ENCODE measurements at regions not wholly inside any gene's neighbourhood (a gene's known extent, or its start where the extent isn't known, plus 50 kb on each side); places are given as distances from the start of the nearest gene placed in this dataset.

DNA sequence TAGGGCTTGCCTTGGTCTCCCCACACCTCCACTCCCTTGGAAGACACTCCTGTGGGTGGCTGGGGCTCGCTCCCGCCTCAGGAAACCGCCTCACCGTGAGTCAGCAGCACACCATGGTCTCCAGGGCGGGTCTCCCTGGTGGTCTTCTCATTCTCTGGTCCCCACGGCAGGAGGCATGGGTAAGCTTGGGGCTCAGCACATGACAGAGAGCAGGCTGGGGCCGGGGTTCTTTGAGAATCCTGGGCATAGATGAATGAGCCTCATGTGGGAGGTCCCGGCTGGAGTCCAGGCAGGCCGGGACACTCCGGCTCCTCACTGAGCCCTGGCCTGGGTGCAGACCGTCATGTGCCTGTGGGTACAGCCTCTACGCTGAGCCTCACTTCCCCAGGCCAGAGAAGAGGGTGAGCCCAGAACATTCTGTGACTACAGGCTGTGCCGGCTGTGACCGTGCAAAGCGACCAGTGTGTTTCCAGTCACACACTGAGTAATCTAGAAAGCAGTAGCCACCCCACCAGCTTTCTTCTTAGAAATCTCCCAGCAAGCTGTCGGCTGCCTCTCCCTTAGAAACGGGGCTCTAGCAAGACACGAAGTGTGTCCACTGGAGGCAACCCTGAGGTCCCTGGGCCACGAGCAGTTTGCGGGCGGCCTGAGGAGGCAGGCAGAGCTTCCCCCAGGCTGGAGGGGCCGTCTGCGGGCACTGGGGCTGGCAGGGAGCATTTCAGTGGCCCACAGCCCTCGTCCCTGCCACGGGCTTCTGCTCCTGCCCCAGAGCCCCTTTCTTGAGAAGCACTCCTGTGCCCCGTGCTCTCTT lies 93.1 kb downstream of the RHOB start:
- peak; percentile 20 for DNase-seq (ENCODE audit: low spot score)

GRCh38 chr2:20540587-20541293 lies 93.9 kb downstream of the RHOB start:
- no peak for DNase-seq (ENCODE audit: low spot score)

- DNase-seq (ENCODE audit: low spot score): no peak
These were observed 94.4 kb downstream of the RHOB start for GRCh38 chr2:20541294-20541640.

- no peak for DNase-seq (ENCODE audit: low spot score)
These were observed 94.8 kb downstream of the RHOB start for GRCh38 chr2:20541651-20542050.

GRCh38 chr2:20542269-20542668 lies 95.4 kb downstream of the RHOB start:
- DNase-seq (ENCODE audit: low spot score): no peak

- DNase-seq (ENCODE audit: low spot score): no peak
These were observed 96.0 kb downstream of the RHOB start for GRCh38 chr2:20542746-20543468.

DNA sequence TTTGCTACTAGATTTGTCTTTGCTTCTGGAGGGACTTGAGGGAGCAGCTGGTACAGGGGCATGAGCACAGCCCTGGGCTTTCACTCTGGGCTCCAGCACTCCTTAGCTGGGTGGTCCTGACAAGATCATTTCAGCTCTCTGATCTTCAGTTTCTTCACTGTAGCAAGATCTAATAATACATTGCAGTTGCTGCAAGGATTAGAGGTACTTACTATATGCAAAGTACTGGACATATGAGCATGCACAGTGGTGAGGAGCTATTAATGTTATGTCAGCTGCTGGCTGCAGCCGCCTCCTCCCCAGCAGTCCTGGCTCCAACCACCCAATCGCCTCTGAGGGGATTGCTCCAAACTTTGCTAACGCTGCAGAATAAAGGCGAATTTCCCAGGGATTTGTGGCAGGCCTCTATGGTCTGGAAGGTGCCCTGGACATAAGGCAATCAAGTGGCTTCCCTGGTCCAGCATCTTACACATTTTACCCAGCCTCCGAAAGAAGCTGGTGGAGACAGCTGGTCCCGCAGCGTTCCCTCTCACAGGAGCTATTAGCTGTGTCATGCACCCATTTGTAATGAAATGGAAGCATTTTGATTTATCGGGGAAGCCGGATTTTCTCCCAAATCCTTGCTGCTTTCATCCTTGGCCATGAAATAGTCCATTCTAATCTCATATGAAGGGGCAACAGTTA lies 96.7 kb downstream of the RHOB start:
- no peak for DNase-seq (ENCODE audit: low spot score)

DNA sequence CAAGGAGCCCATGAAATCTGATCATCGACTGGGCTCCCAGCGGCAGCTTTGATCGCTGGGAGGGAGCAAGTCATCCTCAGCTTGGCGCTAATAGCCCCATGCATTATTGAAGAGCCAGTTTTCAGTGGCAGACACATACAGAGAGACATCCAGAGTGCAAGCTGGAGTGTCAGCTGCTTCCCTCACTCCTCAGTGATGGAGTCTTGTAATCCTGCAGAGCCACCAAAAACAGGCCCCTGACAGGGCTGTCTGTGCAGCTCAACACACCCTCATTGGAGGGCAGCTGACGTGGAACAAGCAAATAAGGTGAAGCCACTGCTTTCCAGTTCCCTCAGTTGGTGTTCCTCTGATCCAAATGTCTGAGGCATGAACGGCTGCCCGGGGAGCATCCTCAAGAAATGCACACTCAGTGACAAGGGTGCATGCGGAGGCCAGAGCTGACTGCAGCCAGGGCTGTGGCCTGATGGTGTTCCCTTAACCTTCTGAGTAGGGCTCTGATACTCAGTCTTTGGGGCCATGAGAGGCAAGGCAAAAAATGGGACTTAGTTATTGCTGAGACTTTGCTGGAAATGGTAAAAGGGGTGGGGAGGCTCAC lies 97.4 kb downstream of the RHOB start:
- peak; percentile 62 for DNase-seq (ENCODE audit: low spot score)

DNA sequence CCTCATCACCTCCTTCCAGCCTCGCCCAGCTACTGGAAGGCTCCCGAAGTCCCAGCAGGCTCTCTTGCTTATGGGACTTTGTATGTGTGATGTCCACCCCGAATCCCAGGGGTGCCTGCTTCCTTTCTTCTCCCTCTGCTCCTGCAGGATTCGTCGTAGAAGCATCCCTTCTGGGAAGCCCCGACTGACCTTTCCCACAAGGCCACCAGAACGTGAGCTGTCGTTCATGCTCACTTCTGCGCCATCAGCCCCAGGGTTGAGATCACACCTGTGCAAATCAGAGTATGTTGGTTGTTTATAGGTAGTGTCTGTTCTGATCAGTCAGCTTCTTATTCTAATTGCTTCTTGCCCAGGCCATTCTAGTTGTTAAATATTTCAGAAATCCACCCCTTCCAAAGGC lies 101.8 kb downstream of the HS1BP3 start:
- no peak for DNase-seq (ENCODE audit: low spot score)

DNA sequence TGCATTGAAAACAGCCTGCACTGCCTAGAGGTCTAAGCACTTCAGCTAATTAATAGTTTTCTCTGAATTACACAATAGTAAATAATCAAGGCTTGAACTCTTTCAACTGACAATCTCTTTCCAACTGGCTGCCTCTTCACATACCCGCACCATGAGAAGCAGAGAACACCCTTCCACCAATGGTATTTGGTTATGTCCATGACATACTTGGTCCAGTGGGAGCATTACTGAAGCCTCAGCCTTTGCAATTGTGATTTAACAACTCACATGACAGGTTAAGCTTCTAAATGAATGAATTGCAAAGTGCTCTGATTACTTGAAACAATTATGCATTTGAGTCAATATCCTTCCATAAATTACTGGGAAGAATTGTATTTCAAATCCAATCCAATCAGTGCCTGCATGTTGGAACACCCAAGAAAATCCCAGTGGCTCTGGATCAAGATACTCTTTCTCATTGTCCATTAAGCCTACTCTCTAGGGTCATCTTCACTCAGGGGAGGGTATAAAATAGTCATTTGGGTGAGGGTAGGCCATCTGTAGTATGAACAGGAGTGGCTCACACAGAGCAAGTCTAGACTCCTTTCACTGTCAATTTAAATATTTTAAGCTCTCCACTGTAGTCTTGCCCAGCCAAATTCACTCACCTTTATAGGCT lies 101.1 kb downstream of the HS1BP3 start:
- no peak for DNase-seq (ENCODE audit: low spot score)

GRCh38 chr2:20551260-20551944 lies 99.5 kb downstream of the HS1BP3 start:
- peak; percentile 71 for DNase-seq (ENCODE audit: low spot score)

DNA sequence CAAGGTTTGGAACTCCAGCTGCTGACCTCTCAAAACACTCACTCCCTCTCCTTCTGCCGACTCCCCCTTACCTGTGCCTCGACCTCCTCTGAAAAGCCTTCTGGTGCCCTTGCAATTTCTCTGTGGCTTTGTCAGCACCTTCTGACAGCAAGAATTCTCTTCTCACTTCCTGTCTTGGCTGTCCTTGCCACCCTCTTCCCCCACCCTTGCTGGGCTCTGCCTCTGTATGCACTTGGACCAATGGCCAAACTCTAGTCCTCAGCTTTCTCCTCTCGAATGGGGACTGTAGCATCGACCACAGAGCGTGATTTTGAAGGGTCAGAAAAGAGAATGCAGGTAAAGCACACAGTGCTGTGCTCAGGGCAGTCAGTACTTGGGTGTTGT lies 99.0 kb downstream of the HS1BP3 start:
- no peak for DNase-seq (ENCODE audit: low spot score)

- DNase-seq (ENCODE audit: low spot score): no peak
These were observed 98.1 kb downstream of the HS1BP3 start for GRCh38 chr2:20552847-20553246.

- DNase-seq (ENCODE audit: low spot score): no peak
These were observed 97.3 kb downstream of the HS1BP3 start for GRCh38 chr2:20553580-20553979.

DNA sequence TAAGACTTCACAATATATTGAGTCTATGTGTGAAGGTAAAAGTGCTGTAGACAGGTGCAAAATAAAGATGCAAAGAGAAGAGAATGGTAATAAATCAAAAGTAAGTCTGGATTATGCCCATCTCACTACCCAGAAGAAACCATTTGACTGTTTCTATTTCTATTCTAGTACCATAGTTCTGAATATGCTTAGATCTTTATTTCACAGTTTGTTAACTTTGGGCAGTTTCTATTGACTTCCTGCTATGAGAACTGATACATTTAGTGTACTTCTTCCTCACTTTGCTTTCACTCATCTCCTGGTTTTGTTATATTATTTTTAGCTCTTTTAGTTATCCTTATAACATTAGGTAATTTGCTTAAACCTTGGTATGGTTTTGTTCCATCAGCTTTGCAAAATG lies 94.9 kb downstream of the HS1BP3 start:
- no peak for DNase-seq (ENCODE audit: low spot score)

GRCh38 chr2:20556756-20557155 lies 94.1 kb downstream of the HS1BP3 start:
- no peak for DNase-seq (ENCODE audit: low spot score)

GRCh38 chr2:20557226-20557625 lies 93.7 kb downstream of the HS1BP3 start:
- DNase-seq (ENCODE audit: low spot score): no peak

GRCh38 chr2:20557635-20558034 lies 93.3 kb downstream of the HS1BP3 start:
- no peak for DNase-seq (ENCODE audit: low spot score)

- no peak for DNase-seq (ENCODE audit: low spot score)
These were observed 92.3 kb downstream of the HS1BP3 start for GRCh38 chr2:20558391-20559150.

DNA sequence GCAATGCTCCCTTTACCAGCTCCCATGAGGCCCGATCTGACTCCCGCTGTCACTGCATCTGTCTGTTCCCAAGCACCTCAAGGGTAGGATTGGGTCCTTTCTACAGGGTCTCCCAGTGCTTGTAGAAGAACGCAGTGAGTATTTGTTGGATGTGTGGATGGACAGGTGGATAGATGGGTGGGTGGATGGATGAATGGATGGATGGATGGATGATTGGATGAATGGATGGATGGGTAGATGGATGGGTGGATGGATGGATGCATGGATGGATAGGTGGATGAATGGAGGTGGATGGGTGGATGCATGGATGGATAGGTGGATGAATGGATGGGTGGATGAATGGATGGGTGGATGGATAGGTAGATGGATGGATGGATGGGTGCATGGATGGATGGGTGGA lies 91.6 kb downstream of the HS1BP3 start:
- DNase-seq (ENCODE audit: low spot score): no peak
